ENCODE measurements at regions not wholly inside any gene's neighbourhood (a gene's known extent, or its start where the extent isn't known, plus 50 kb on each side); places are given as distances from the start of the nearest gene placed in this dataset.

DNA sequence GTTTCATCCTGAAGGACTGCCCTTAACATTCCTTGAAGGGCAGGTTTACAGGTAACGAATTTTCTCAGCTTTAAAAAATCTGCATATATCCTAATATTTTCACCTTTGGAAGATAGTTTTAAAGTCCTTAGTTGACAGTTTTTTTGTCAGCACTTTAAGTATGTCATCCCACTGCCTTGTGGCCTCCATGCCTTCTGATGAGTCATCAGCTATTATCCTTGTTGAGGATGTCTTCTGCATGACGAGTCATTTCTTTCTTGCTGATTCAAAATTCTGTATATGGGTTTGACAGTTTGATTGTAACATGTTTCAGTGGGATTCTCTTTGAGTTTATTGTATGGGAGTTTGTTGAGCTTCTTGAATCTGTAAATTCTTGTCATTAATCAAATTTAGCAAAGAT, 500.6 kb downstream of the DISC1 start:
- Histone ChIP-seq H3K79me2 (ENCODE audit: control insufficient read depth, insufficient read depth, low read length) (no peaks in the 10 kb centered on the region), H3K36me3 (ENCODE audit: control insufficient read depth in 2 of 2, extremely low read depth in 1 of 2, insufficient read depth in 2 of 2, low read length in 2 of 2) (no peaks in the 10 kb centered on the region), H3K9ac (replicated peaks; ENCODE audit: extremely low read depth, insufficient read depth, low read length) (no peak overlapping the region), H3K4me3 (replicated peaks in 1 of 3; ENCODE audit: insufficient read depth in 1 of 3, low read depth in 1 of 3, low read length in 3 of 3) (no peak overlapping the region), H3K27me3 (ENCODE audit: control insufficient read depth in 2 of 2, insufficient read depth in 2 of 2, low read length in 2 of 2) (no peaks in the 10 kb centered on the region), H3K9me1 (replicated peaks; ENCODE audit: control insufficient read depth, extremely low read depth, insufficient read depth, low read length) (no peaks in the 10 kb centered on the region), H3K9me3 (replicated peaks; ENCODE audit: control insufficient read depth, insufficient read depth, low read length) (no peaks in the 10 kb centered on the region), H3K4me1 (ENCODE audit: control insufficient read depth, extremely low read depth, insufficient read depth, low read length) (peaks cover 8% of the 10 kb centered on the region), H2AFZ (ENCODE audit: low read depth, low read length) (no peak overlapping the region), H4K20me1 (replicated peaks; ENCODE audit: control insufficient read depth, extremely low read depth, insufficient read depth, low read length) (no peaks in the 10 kb centered on the region), H3K27ac (ENCODE audit: insufficient read depth, low read depth, low read length) (no peak overlapping the region), H3K4me2 (ENCODE audit: insufficient read depth, low read length) (no peak overlapping the region)
- DNase-seq (ENCODE audit: low read depth, low spot score) (no peak), FAIRE-seq (no peak)
- TF ChIP-seq JUN (IDR thresholded peaks at IDR 0.05; ENCODE audit: borderline replicate concordance, insufficient read depth, insufficient read length, low read depth) (peak; percentile 80), FOS (IDR thresholded peaks at IDR 0.05; ENCODE audit: borderline replicate concordance, insufficient read depth, low read length) (peak; percentile 92), POLR2AphosphoS5 (IDR thresholded peaks at IDR 0.05; ENCODE audit: insufficient read depth, low read depth, low read length) (no peak), GATA2 (IDR thresholded peaks at IDR 0.05; ENCODE audit: insufficient read depth, insufficient read length, low read depth, low read length) (no peak)
- TF ChIP-seq, protein P1, sequence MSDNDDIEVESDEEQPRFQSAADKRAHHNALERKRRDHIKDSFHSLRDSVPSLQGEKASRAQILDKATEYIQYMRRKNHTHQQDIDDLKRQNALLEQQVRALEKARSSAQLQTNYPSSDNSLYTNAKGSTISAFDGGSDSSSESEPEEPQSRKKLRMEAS (IDR thresholded peaks at IDR 0.05; ENCODE audit: insufficient read depth, insufficient read length) = no peak
- TF ChIP-seq, protein P2, sequence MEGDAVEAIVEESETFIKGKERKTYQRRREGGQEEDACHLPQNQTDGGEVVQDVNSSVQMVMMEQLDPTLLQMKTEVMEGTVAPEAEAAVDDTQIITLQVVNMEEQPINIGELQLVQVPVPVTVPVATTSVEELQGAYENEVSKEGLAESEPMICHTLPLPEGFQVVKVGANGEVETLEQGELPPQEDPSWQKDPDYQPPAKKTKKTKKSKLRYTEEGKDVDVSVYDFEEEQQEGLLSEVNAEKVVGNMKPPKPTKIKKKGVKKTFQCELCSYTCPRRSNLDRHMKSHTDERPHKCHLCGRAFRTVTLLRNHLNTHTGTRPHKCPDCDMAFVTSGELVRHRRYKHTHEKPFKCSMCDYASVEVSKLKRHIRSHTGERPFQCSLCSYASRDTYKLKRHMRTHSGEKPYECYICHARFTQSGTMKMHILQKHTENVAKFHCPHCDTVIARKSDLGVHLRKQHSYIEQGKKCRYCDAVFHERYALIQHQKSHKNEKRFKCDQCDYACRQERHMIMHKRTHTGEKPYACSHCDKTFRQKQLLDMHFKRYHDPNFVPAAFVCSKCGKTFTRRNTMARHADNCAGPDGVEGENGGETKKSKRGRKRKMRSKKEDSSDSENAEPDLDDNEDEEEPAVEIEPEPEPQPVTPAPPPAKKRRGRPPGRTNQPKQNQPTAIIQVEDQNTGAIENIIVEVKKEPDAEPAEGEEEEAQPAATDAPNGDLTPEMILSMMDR (IDR thresholded peaks at IDR 0.05; ENCODE audit: extremely low read depth in 1 of 2, insufficient read depth in 1 of 2, low read depth in 1 of 2, low read length in 2 of 2) = no peak
- intact Hi-C loops (cut with micrococcal nuclease) (no loop called here), dilution Hi-C loops (cut with MboI; ENCODE audit: extremely low pct_ligation_motif_present, low sequenced_read_pairs) (no loop called here)
- POLR2A ChIA-PET = no interaction called here
- CTCF ChIA-PET = interaction anchor here (0.8 to 0.9 kb wide), 2 partner anchors 13 to 15 kb away, joined by 3 read pairs; no protein-coding TSS in a partner anchor
- BruUV-seq (replicated peaks) = no TSS peak

Measured in endothelial cell of umbilical vein (primary cell).